Stomach (tissue), 4 donors: ENCODE measurements at regions not wholly inside any gene's neighbourhood (a gene's known extent, or its start where the extent isn't known, plus 50 kb on each side); places are given as distances from the start of the nearest gene placed in this dataset.

ENCODE experiments used
- CTCF ChIP-seq, 7 experiments: fragments of 450-650 bp in 4 of 7; fragments of 200-600 bp in 3 of 7; sonication (generic) in 3 of 7; IDR thresholded peaks; one replicate each; pipeline ENCODE4 v1.5.1; 2016 to 2019; ENCODE audit warnings: antibody characterized with exemption in 7 of 7, control low read depth in 2 of 7, mild to moderate bottlenecking in 1 of 7
- POLR2AphosphoS5 ChIP-seq, 3 donors: sonication (generic); formaldehyde crosslinking; IDR thresholded peaks; one replicate each; pipeline ENCODE4 v1.6.1; 2016; ENCODE audit warnings: antibody characterized with exemption in 3 of 3

GRCh38 chr1:190754666-190755065 is 277.0 kb upstream of the BRINP3 start:
- TF ChIP-seq CTCF (IDR thresholded peaks at IDR 0.05) (no peak), POLR2AphosphoS5 (IDR thresholded peaks at IDR 0.05) (no peak)
